Osteoblast (primary cell): ENCODE measurements at regions not wholly inside any gene's neighbourhood (a gene's known extent, or its start where the extent isn't known, plus 50 kb on each side); places are given as distances from the start of the nearest gene placed in this dataset.
A peak's percentile ranks its signal among the peaks of the same experiment; 100 is the strongest.

Source experiments
- DNase-seq: peaks from one replicate; pipeline ENCODE4 v3.0.0; 2011; ENCODE audit warnings: low spot score, mixed read lengths; ENCODE audit not compliant: insufficient read length; ENCODE audit errors: missing footprints
- H2AFZ ChIP-seq: 2 replicates; pipeline ENCODE4 v1.6.0; 2011; ENCODE audit warnings: mild to moderate bottlenecking, low read length
- H3K27ac ChIP-seq: 2 replicates; pipeline ENCODE4 v1.5.1; 2011; ENCODE audit warnings: mild to moderate bottlenecking, low read depth, low read length, moderate library complexity
- H3K27me3 ChIP-seq: 2 replicates; pipeline ENCODE4 v1.6.0; 2012; ENCODE audit warnings: mild to moderate bottlenecking, control low read depth, inconsistent platforms, low read length, moderate library complexity; ENCODE audit not compliant: insufficient read depth
- H3K36me3 ChIP-seq: 2 replicates; pipeline ENCODE4 v1.5.1; 2011; ENCODE audit warnings: mild to moderate bottlenecking, low read length, control low read depth, moderate library complexity; ENCODE audit not compliant: insufficient read depth
- H3K4me1 ChIP-seq: 2 replicates; pipeline ENCODE4 v1.5.1; 2011; ENCODE audit warnings: mild to moderate bottlenecking, low read length, control low read depth, moderate library complexity; ENCODE audit not compliant: insufficient read depth
- H3K4me2 ChIP-seq: 2 replicates; pipeline ENCODE4 v1.6.0; 2011; ENCODE audit warnings: mild to moderate bottlenecking, low read length; ENCODE audit not compliant: insufficient read depth
- H3K4me3 ChIP-seq: fragments of 200-600 bp; sonication (generic); 3 replicates; pipeline ENCODE4 v1.5.1; 2012; ENCODE audit warnings: mild to moderate bottlenecking, low read length, inconsistent platforms; ENCODE audit not compliant: insufficient read depth
- H3K79me2 ChIP-seq: 2 replicates; pipeline ENCODE4 v1.6.0; 2012; ENCODE audit warnings: mild to moderate bottlenecking, low read length, control low read depth, inconsistent platforms; ENCODE audit not compliant: insufficient read depth
- H3K9me3 ChIP-seq: 2 replicates; pipeline ENCODE4 v1.5.1; 2011; ENCODE audit warnings: low read depth, low read length, control low read depth
- H4K20me1 ChIP-seq: 2 replicates; pipeline ENCODE4 v1.6.0; 2012; ENCODE audit warnings: mild to moderate bottlenecking, low read length, control low read depth; ENCODE audit not compliant: insufficient read depth
- TF ChIP-seq, protein P1 (sequence below): IDR thresholded peaks from 2 replicates; pipeline ENCODE4 v1.5.1; 2011; ENCODE audit warnings: mild to moderate bottlenecking, low read depth, low read length, moderate library complexity; ENCODE audit errors: extremely low read depth

DNA sequence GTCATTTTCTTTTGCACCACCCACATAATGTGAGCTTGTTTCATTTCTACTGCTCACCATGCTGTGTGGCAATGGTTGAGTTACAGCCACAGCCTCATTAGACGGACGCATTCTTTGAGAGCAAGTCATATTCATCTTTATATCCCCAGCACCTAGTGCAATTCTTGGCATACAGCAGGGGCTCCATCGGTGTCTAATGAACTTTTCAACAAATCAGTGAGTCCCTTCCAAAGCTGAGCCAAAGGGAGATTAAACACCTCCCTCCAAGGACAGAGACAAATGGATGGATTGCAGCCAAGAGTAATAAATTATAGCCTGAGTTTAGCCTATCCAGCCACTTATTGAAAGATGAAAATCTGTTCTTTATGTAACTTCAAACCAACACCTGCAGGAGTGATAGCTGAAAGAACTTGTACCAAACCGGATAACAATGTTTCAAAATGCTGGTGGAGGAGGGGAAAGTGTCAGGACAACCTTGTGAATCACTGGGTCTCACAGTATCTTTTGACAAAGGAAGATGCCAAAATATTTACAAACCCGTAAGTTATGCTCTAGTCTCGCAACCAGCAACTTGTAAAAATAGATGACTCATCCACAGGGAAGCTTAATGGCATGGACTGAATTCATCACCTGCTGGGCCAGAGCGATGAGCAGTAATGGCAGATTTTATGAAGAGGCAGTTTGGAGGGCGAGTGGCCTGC is 139.0 kb downstream of the PXDC1 start:
- no peaks in the 10 kb centered on the region for H3K79me2 ChIP-seq
- no peaks in the 10 kb centered on the region for H4K20me1 ChIP-seq
- no peaks in the 10 kb centered on the region for H3K36me3 ChIP-seq

DNA sequence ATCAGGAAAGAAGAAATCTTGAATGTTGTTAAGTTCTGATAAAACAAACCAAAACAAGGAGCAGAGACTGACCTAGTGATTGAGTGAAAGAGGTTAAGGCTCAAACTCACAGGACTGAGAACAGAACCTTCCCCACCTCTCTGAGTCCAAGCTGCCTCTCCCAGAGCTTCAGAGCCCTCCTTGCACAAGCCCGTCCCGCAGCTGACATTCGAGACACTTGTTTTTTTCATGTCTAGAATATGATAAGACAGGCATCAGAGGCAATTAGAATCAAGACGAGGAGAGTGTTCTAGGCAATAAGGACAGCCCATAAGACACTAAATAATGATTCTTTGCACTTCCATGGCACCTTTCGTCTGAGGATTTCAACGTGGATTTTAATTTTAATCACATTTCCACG is 140.6 kb downstream of the PXDC1 start:
- Histone ChIP-seq H3K4me1 (peaks cover 14% of the 10 kb centered on the region), H3K36me3 (no peaks in the 10 kb centered on the region), H4K20me1 (no peaks in the 10 kb centered on the region), H3K27ac (no peak overlapping the region), H2AFZ (no peak overlapping the region), H3K79me2 (no peaks in the 10 kb centered on the region), H3K27me3 (no peaks in the 10 kb centered on the region), H3K4me2 (no peak overlapping the region), H3K9me3 (no peaks in the 10 kb centered on the region), H3K4me3 (no peak overlapping the region)
- DNase-seq: no peak
- TF ChIP-seq, protein P1, sequence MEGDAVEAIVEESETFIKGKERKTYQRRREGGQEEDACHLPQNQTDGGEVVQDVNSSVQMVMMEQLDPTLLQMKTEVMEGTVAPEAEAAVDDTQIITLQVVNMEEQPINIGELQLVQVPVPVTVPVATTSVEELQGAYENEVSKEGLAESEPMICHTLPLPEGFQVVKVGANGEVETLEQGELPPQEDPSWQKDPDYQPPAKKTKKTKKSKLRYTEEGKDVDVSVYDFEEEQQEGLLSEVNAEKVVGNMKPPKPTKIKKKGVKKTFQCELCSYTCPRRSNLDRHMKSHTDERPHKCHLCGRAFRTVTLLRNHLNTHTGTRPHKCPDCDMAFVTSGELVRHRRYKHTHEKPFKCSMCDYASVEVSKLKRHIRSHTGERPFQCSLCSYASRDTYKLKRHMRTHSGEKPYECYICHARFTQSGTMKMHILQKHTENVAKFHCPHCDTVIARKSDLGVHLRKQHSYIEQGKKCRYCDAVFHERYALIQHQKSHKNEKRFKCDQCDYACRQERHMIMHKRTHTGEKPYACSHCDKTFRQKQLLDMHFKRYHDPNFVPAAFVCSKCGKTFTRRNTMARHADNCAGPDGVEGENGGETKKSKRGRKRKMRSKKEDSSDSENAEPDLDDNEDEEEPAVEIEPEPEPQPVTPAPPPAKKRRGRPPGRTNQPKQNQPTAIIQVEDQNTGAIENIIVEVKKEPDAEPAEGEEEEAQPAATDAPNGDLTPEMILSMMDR: no peak

More for the DNA sequence above, 139.0 kb downstream of the PXDC1 start:
- H3K27ac ChIP-seq: peak overlapping the region; percentile 71
- H3K4me1 ChIP-seq: peaks cover 14% of the 10 kb centered on the region
- TF ChIP-seq, protein P1: no peak
- peak overlapping the region; percentile 52 for H3K4me2 ChIP-seq
- H2AFZ ChIP-seq: no peak overlapping the region
- no peaks in the 10 kb centered on the region for H3K9me3 ChIP-seq
- DNase-seq: peak; percentile 93
- no peaks in the 10 kb centered on the region for H3K27me3 ChIP-seq
- no peak overlapping the region for H3K4me3 ChIP-seq

DNA sequence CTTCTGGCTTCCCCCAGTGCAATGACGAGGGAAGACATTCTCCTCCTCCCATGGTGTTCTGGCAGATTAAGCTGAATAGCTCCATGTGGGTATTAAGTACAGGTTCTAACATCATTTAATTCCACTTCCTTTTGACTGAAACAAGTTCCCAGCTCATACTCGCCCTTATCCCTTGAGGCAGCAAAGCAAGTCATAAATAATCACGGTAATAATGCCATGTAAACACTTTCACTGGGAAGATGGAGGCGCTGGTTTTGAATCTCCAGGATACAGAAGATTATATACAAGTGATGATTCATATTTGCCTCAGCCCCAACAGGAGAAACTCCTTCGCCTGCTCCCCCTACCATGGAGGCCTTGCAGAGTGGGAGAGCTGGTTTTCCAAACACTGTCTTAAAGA is 141.3 kb downstream of the PXDC1 start:
- no peak for DNase-seq
- TF ChIP-seq, protein P1: no peak
- H3K4me1 ChIP-seq: peaks cover 14% of the 10 kb centered on the region
- no peak overlapping the region for H3K4me2 ChIP-seq
- no peaks in the 10 kb centered on the region for H3K27me3 ChIP-seq
- H3K9me3 ChIP-seq: no peaks in the 10 kb centered on the region
- no peak overlapping the region for H3K27ac ChIP-seq
- H3K4me3 ChIP-seq: no peak overlapping the region
- no peaks in the 10 kb centered on the region for H4K20me1 ChIP-seq
- H3K79me2 ChIP-seq: no peaks in the 10 kb centered on the region
- H2AFZ ChIP-seq: no peak overlapping the region
- no peaks in the 10 kb centered on the region for H3K36me3 ChIP-seq

DNA sequence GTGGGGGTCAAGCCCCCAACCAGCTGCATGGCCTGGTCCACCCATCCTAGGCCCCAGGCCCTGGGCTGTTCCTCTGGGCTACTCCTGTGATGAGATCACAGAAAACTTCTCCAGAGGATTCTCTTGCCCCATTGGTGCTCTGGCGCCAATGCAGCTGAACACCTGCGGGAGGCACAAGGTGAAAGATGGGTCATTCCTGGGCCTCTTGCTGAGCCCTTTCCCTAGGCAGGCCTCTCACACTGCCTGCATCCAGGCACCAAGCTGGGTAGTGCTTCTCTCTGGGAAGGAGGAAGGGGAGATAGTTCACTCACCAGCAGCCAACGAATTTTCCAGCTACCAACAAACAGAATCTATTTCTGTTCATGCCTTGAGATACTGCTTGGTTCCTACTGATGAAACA is 142.1 kb downstream of the PXDC1 start:
- H3K36me3 ChIP-seq: no peaks in the 10 kb centered on the region
- peaks cover 14% of the 10 kb centered on the region for H3K4me1 ChIP-seq
- no peak overlapping the region for H3K27ac ChIP-seq
- H3K9me3 ChIP-seq: no peaks in the 10 kb centered on the region
- H3K4me2 ChIP-seq: no peak overlapping the region
- H3K27me3 ChIP-seq: no peaks in the 10 kb centered on the region
- no peak overlapping the region for H2AFZ ChIP-seq
- H3K4me3 ChIP-seq: no peak overlapping the region
- DNase-seq: no peak
- no peaks in the 10 kb centered on the region for H3K79me2 ChIP-seq
- TF ChIP-seq, protein P1: no peak
- H4K20me1 ChIP-seq: no peaks in the 10 kb centered on the region
